Transverse colon (tissue), 4 donors: ENCODE measurements at regions not wholly inside any gene's neighbourhood (a gene's known extent, or its start where the extent isn't known, plus 50 kb on each side); places are given as distances from the start of the nearest gene placed in this dataset.

ENCODE experiments used
- DNase-seq: peaks from one replicate; pipeline ENCODE4 v3.0.0-alpha.2; 2019
- H3K27ac ChIP-seq, 4 donors: fragments of 200-600 bp; sonication (generic); 2 replicates each; pipeline ENCODE4 v1.5.1; 2016 to 2018; ENCODE audit warnings: inconsistent platforms in 4 of 4
- H3K27me3 ChIP-seq: fragments of 200-600 bp; sonication (generic); 2 replicates; pipeline ENCODE4 v1.5.1; 2017; ENCODE audit warnings: inconsistent platforms
- H3K36me3 ChIP-seq, 4 donors: fragments of 200-600 bp; sonication (generic); 2 replicates each; pipeline ENCODE4 v1.5.1; 2017 to 2019; ENCODE audit warnings: inconsistent platforms in 4 of 4
- H3K4me1 ChIP-seq, 4 donors: fragments of 200-600 bp; sonication (generic); 2 replicates each; pipeline ENCODE4 v1.5.1; 2017 to 2020; ENCODE audit warnings: inconsistent platforms in 4 of 4
- H3K4me3 ChIP-seq, 4 donors: fragments of 200-600 bp; sonication (generic); 1 replicate in 1 of 4; 2 replicates in 3 of 4; pipeline versions ENCODE4 v1.5.1 to v1.6.1; 2017 to 2019; ENCODE audit warnings: inconsistent platforms in 4 of 4
- H3K9me3 ChIP-seq, 2 donors: fragments of 200-600 bp; sonication (generic); 2 replicates each; pipeline ENCODE4 v1.5.1; 2017 to 2019; ENCODE audit warnings: inconsistent platforms in 2 of 2
- CTCF ChIP-seq, 5 experiments: fragments of 200-600 bp in 3 of 5; fragments of 450-650 bp in 2 of 5; sonication (generic) in 3 of 5; IDR thresholded peaks; 1 replicate in 2 of 5; 2 replicates in 3 of 5; pipeline ENCODE4 v1.5.1; 2016 to 2017; ENCODE audit warnings: antibody characterized with exemption in 5 of 5, inconsistent platforms in 3 of 5, mild to moderate bottlenecking in 2 of 5, moderate library complexity in 1 of 5
- EP300 ChIP-seq: sonication (generic); formaldehyde crosslinking; IDR thresholded peaks from one replicate; pipeline ENCODE4 v1.6.1; 2017; ENCODE audit warnings: antibody characterized with exemption, low read depth
- POLR2A ChIP-seq: fragments of 450-650 bp; IDR thresholded peaks from one replicate; pipeline ENCODE4 v1.6.1; 2016; ENCODE audit warnings: antibody characterized with exemption, mild to moderate bottlenecking, moderate library complexity
- POLR2AphosphoS5 ChIP-seq, 3 donors: sonication (generic); formaldehyde crosslinking; IDR thresholded peaks; one replicate each; pipeline ENCODE4 v1.6.1; 2016; ENCODE audit warnings: antibody characterized with exemption in 3 of 3
- WGBS, 2 donors: methylation state at CpG; one replicate each; pipeline ENCODE4 v1.1.5; 2018; ENCODE audit warnings: low coverage in 1 of 2; 5-methylcytosine and 5-hydroxymethylcytosine counted together
- in situ Hi-C, 4 donors: fragments of 200-750 bp; cut with MboI; loops; one replicate each; pipeline versions ENCODE4 v1.15.0 to v1.15.1; 2017; ENCODE audit warnings: low sequenced_read_pairs in 3 of 4, low pct_ligation_motif_present in 1 of 4, low pct_unique_long_range_greater_than_20kb in 1 of 4
- intact Hi-C: fragments of 100-400 bp; cut with DNase I; formaldehyde crosslinking; loops from one replicate; pipeline ENCODE4 v1.15.1; 2023; ENCODE audit warnings: low total_unique reads

- no peak for DNase-seq
- 76 to 77% methylated on average over 3 of the region's 3 CpGs for WGBS, 2 donors
- H3K27me3 ChIP-seq = no peaks in the 10 kb centered on the region
- H3K36me3 ChIP-seq = no peaks in the 10 kb centered on the region
- H3K4me1 ChIP-seq = no peaks in the 10 kb centered on the region
- H3K9me3 ChIP-seq = no peaks in the 10 kb centered on the region
- H3K27ac ChIP-seq = no peak overlapping the region
- in situ Hi-C loops = no loop called here
- H3K4me3 ChIP-seq = no peak overlapping the region
- TF ChIP-seq CTCF (IDR thresholded peaks at IDR 0.05) = no peak
- TF ChIP-seq POLR2A = no peak
- no peak for TF ChIP-seq EP300
- TF ChIP-seq POLR2AphosphoS5 (IDR thresholded peaks at IDR 0.05) = no peak
- intact Hi-C loops = no loop called here
Observed at GRCh38 chr6:9484091-9484490, 930.8 kb downstream of the TFAP2A start.

GRCh38 chr6:9482030-9482738 lies 932.7 kb downstream of the TFAP2A start:
- H3K27ac ChIP-seq = no peak overlapping the region

GRCh38 chr6:9481292-9482029 lies 933.4 kb downstream of the TFAP2A start:
- Histone ChIP-seq H3K36me3 (no peaks in the 10 kb centered on the region), H3K27ac (no peak overlapping the region), H3K4me3 (no peak overlapping the region), H3K9me3 (no peaks in the 10 kb centered on the region), H3K27me3 (no peaks in the 10 kb centered on the region), H3K4me1 (no peaks in the 10 kb centered on the region)
- in situ Hi-C loops = no loop called here
- intact Hi-C loops = no loop called here
- WGBS, 2 donors = 36 to 42% methylated on average over 7 of the region's 7 CpGs
- no peak for TF ChIP-seq POLR2AphosphoS5 (IDR thresholded peaks at IDR 0.05)
- no peak for TF ChIP-seq EP300
- no peak for TF ChIP-seq CTCF (IDR thresholded peaks at IDR 0.05)
- no peak for TF ChIP-seq POLR2A
- no peak for DNase-seq

More at GRCh38 chr6:9482030-9482738, 932.7 kb downstream of the TFAP2A start:
- Histone ChIP-seq H3K4me3 (no peak overlapping the region), H3K4me1 (no peaks in the 10 kb centered on the region), H3K27me3 (no peaks in the 10 kb centered on the region), H3K36me3 (no peaks in the 10 kb centered on the region), H3K9me3 (no peaks in the 10 kb centered on the region)
- intact Hi-C loops = no loop called here
- in situ Hi-C loops = no loop called here
- no peak for TF ChIP-seq EP300
- 47 to 50% methylated on average over 3 to 5 of the region's 5 CpGs for WGBS, 2 donors
- DNase-seq = no peak

- TF ChIP-seq POLR2AphosphoS5 (IDR thresholded peaks at IDR 0.05) = no peak
- no peak for TF ChIP-seq CTCF (IDR thresholded peaks at IDR 0.05)
- TF ChIP-seq POLR2A = no peak
- TF ChIP-seq EP300 = no peak
Observed at GRCh38 chr6:9468277-9468676, 946.6 kb downstream of the TFAP2A start.

More at GRCh38 chr6:9468277-9468676, 946.6 kb downstream of the TFAP2A start:
- Histone ChIP-seq H3K27me3 (no peaks in the 10 kb centered on the region), H3K4me1 (no peaks in the 10 kb centered on the region), H3K36me3 (no peaks in the 10 kb centered on the region), H3K27ac (no peak overlapping the region), H3K9me3 (no peaks in the 10 kb centered on the region), H3K4me3 (no peak overlapping the region)
- no peak for DNase-seq
- intact Hi-C loops = no loop called here
- WGBS, 2 donors = 60 to 65% methylated on average over 3 of the region's 3 CpGs
- in situ Hi-C loops = no loop called here
